OCI-LY3 (cell line): ENCODE measurements at regions not wholly inside any gene's neighbourhood (a gene's known extent, or its start where the extent isn't known, plus 50 kb on each side); places are given as distances from the start of the nearest gene placed in this dataset.

Experiments used
- H2AFZ ChIP-seq: fragments of 200-600, 300-600 bp; shearing (Covaris generic); 2 replicates; pipeline ENCODE4 v1.6.0; 2014; ENCODE audit warnings: antibody characterized with exemption, low read depth, low read length
- H3K27ac ChIP-seq: fragments of 200-600, 300-600 bp; sonication (generic); 2 replicates; pipeline ENCODE4 v1.5.1; 2014; ENCODE audit warnings: mild to moderate bottlenecking, low read length, moderate library complexity, mixed read lengths
- H3K27me3 ChIP-seq: fragments of 200-600, 300-600 bp; sonication (generic); 2 replicates; pipeline ENCODE4 v1.6.1; 2014; ENCODE audit warnings: low read depth, low read length, mixed read lengths
- H3K36me3 ChIP-seq: fragments of 200-600, 300-600 bp; sonication (generic); replicated peaks from 2 replicates; pipeline ENCODE3; 2014; ENCODE audit warnings: low read depth, low read length, mixed read lengths
- H3K4me1 ChIP-seq: fragments of 300-600, 200-600 bp; sonication (generic); 2 replicates; pipeline ENCODE4 v1.6.1; 2014; ENCODE audit warnings: low read length, mixed read lengths
- H3K4me2 ChIP-seq: fragments of 200-600, 300-600 bp; sonication (generic); 2 replicates; pipeline ENCODE4 v1.6.1; 2014; ENCODE audit warnings: low read length, mixed read lengths
- H3K4me3 ChIP-seq: fragments of 300-600, 200-600 bp; sonication (generic); 2 replicates; pipeline ENCODE4 v1.5.1; 2014; ENCODE audit warnings: antibody characterized with exemption, mild to moderate bottlenecking, low read length, moderate library complexity
- H3K79me2 ChIP-seq: fragments of 300-600, 200-600 bp; shearing (Covaris generic); 2 replicates; pipeline ENCODE4 v1.6.1; 2014; ENCODE audit warnings: mild to moderate bottlenecking, low read length, mixed read lengths
- H3K9ac ChIP-seq: fragments of 300-600, 200-600 bp; shearing (Covaris generic); 2 replicates; pipeline ENCODE4 v1.6.0; 2014; ENCODE audit warnings: mild to moderate bottlenecking, low read length, moderate library complexity
- H3K9me3 ChIP-seq: fragments of 200-600, 300-600 bp; shearing (Covaris generic); 2 replicates; pipeline ENCODE4 v1.6.1; 2014; ENCODE audit warnings: low read length, mixed read lengths; ENCODE audit not compliant: insufficient read depth
- H4K20me1 ChIP-seq: fragments of 200-600, 300-600 bp; sonication (generic); 2 replicates; pipeline ENCODE4 v1.6.1; 2016; ENCODE audit warnings: low read length, mixed read lengths; ENCODE audit not compliant: insufficient read depth
- CTCF ChIP-seq: fragments of 200-600, 300-600 bp; sonication (generic); IDR thresholded peaks from 2 replicates; pipeline ENCODE4 v1.5.1; 2014; ENCODE audit warnings: antibody characterized with exemption, low read length, low read depth
- EZH2phosphoT487 ChIP-seq: fragments of 200-600 bp; shearing (Covaris generic); IDR thresholded peaks from 2 replicates; pipeline ENCODE4 v1.6.1; 2018; ENCODE audit warnings: antibody characterized with exemption, mixed run types, low read depth

DNA sequence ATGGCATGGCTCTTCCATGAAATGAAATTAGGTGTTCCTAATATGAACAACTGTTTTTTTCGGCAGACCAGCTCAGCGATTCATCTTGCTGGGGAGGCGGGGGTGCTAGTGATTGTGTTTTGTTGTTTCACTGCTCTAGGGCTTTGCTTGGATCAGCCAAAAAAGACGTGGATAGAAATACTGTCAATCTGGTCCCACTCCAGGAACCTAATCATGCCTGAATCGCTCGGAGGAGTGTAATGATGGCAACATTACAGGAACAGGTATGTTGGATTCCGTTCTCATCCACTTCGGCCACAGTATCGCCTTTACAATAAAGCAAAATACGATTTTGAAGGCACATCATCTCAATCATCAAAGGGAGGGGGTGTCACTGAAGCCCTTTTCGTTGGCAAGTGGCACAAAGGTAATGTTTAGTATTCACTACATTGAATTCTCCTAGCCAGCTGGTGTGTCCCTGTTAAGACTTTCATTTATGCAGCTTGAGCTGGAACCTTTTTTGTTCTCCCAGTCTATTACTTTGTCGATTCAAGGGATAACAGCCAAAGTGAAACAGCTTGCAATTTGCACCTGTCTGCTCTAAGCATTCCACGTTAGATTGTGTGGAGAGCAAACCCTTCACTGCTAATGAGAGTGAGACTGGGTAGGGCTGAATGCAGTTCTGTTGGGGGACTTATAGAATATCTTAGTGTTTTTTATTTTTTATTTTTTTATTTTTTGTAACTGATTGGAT lies 477.7 kb downstream of the TFAP2A start:
- H3K27me3 ChIP-seq = no peaks in the 10 kb centered on the region
- TF ChIP-seq EZH2phosphoT487 (no peak), CTCF (no peak)
- H3K4me2 ChIP-seq = no peak overlapping the region
- no peak overlapping the region for H3K9ac ChIP-seq
- H3K4me1 ChIP-seq = no peaks in the 10 kb centered on the region
- no peak overlapping the region for H3K27ac ChIP-seq
- no peaks in the 10 kb centered on the region for H4K20me1 ChIP-seq
- no peaks in the 10 kb centered on the region for H3K9me3 ChIP-seq
- H3K36me3 ChIP-seq = no peaks in the 10 kb centered on the region
- no peak overlapping the region for H2AFZ ChIP-seq
- no peaks in the 10 kb centered on the region for H3K79me2 ChIP-seq
- H3K4me3 ChIP-seq = no peak overlapping the region

GRCh38 chr6:9936551-9936950 lies 478.3 kb downstream of the TFAP2A start:
- Histone ChIP-seq H3K79me2 (no peaks in the 10 kb centered on the region), H3K27ac (no peak overlapping the region), H3K4me2 (no peak overlapping the region), H3K9me3 (no peaks in the 10 kb centered on the region), H2AFZ (no peak overlapping the region), H3K27me3 (no peaks in the 10 kb centered on the region), H3K4me1 (no peaks in the 10 kb centered on the region), H3K36me3 (no peaks in the 10 kb centered on the region), H4K20me1 (no peaks in the 10 kb centered on the region), H3K9ac (no peak overlapping the region), H3K4me3 (no peak overlapping the region)
- TF ChIP-seq EZH2phosphoT487 (no peak), CTCF (no peak)

DNA sequence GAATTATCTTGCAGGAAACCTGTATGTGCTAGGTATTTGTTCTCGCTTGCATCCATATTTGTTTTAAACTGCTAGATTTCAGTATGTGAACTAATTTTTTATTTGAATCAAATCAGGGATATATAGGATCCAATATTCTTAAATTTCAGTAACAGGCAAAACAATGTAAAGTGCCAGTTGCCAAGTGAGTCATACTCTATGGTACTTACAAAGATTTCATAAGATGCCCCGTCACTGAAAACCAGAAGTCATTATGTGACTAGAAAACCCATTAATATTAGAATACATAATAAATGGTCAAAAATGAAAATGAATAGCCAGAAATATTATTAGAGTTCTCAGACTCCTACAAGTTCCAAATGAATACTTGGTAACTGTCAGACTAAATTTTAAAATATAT lies 481.2 kb downstream of the TFAP2A start:
- Histone ChIP-seq H3K27ac (no peak overlapping the region), H3K9ac (no peak overlapping the region), H3K4me2 (no peak overlapping the region), H3K9me3 (no peaks in the 10 kb centered on the region), H3K4me3 (no peak overlapping the region), H3K36me3 (no peaks in the 10 kb centered on the region), H3K4me1 (no peaks in the 10 kb centered on the region), H3K79me2 (no peaks in the 10 kb centered on the region), H4K20me1 (no peaks in the 10 kb centered on the region), H2AFZ (no peak overlapping the region), H3K27me3 (no peaks in the 10 kb centered on the region)
- TF ChIP-seq CTCF (no peak), EZH2phosphoT487 (no peak)

- Histone ChIP-seq H2AFZ (no peak overlapping the region), H3K4me3 (no peak overlapping the region)
Measured at GRCh38 chr6:9927275-9927674, 487.6 kb downstream of the TFAP2A start.

More at GRCh38 chr6:9927275-9927674, 487.6 kb downstream of the TFAP2A start:
- no peak overlapping the region for H3K4me2 ChIP-seq
- no peaks in the 10 kb centered on the region for H3K27me3 ChIP-seq
- H3K79me2 ChIP-seq = no peaks in the 10 kb centered on the region
- no peak for TF ChIP-seq EZH2phosphoT487
- TF ChIP-seq CTCF = no peak
- no peaks in the 10 kb centered on the region for H4K20me1 ChIP-seq
- H3K9me3 ChIP-seq = no peaks in the 10 kb centered on the region
- no peaks in the 10 kb centered on the region for H3K4me1 ChIP-seq
- H3K9ac ChIP-seq = no peak overlapping the region
- no peaks in the 10 kb centered on the region for H3K36me3 ChIP-seq
- no peak overlapping the region for H3K27ac ChIP-seq
